ENCODE measurements at regions not wholly inside any gene's neighbourhood (a gene's known extent, or its start where the extent isn't known, plus 50 kb on each side); places are given as distances from the start of the nearest gene placed in this dataset.

- no peak for TF ChIP-seq CTCF (IDR thresholded peaks at IDR 0.05)
- peaks cover 10% of the 10 kb centered on the region for H3K27me3 Mint-ChIP-seq (ENCODE audit: unreplicated experiment)
- H3K9me3 Mint-ChIP-seq (ENCODE audit: unreplicated experiment): no peaks in the 10 kb centered on the region
- H3K4me3 Mint-ChIP-seq (ENCODE audit: unreplicated experiment): no peak overlapping the region
- no peaks in the 10 kb centered on the region for H3K36me3 Mint-ChIP-seq (ENCODE audit: unreplicated experiment)
- no peak for DNase-seq (ENCODE audit: extremely low spot score, unreplicated experiment)
- no peaks in the 10 kb centered on the region for H3K4me1 Mint-ChIP-seq (ENCODE audit: unreplicated experiment)
- no peak overlapping the region for H3K27ac Mint-ChIP-seq (ENCODE audit: unreplicated experiment)
These were observed 359.4 kb downstream of the EPHA7 start for GRCh38 chr6:93059911-93060310.

- H3K9me3 Mint-ChIP-seq (ENCODE audit: unreplicated experiment): no peaks in the 10 kb centered on the region
These were observed 361.8 kb downstream of the EPHA7 start for GRCh38 chr6:93057584-93057983.

GRCh38 chr6:93048381-93048780 lies 371.0 kb downstream of the EPHA7 start:
- no peaks in the 10 kb centered on the region for H3K36me3 Mint-ChIP-seq (ENCODE audit: unreplicated experiment)
- H3K4me3 Mint-ChIP-seq (ENCODE audit: unreplicated experiment): no peak overlapping the region
- no peak for DNase-seq (ENCODE audit: extremely low spot score, unreplicated experiment)
- no peaks in the 10 kb centered on the region for H3K4me1 Mint-ChIP-seq (ENCODE audit: unreplicated experiment)
- H3K27ac Mint-ChIP-seq (ENCODE audit: unreplicated experiment): no peak overlapping the region
- no peak for TF ChIP-seq CTCF (IDR thresholded peaks at IDR 0.05)
- H3K9me3 Mint-ChIP-seq (ENCODE audit: unreplicated experiment): no peaks in the 10 kb centered on the region
- H3K27me3 Mint-ChIP-seq (ENCODE audit: unreplicated experiment): no peaks in the 10 kb centered on the region

More at GRCh38 chr6:93057584-93057983, 361.8 kb downstream of the EPHA7 start:
- Mint-ChIP-seq H3K4me1 (ENCODE audit: unreplicated experiment) (no peaks in the 10 kb centered on the region), H3K4me3 (ENCODE audit: unreplicated experiment) (no peak overlapping the region), H3K27ac (ENCODE audit: unreplicated experiment) (no peak overlapping the region), H3K27me3 (ENCODE audit: unreplicated experiment) (peaks cover 10% of the 10 kb centered on the region), H3K36me3 (ENCODE audit: unreplicated experiment) (no peaks in the 10 kb centered on the region)
- no peak for TF ChIP-seq CTCF (IDR thresholded peaks at IDR 0.05)
- no peak for DNase-seq (ENCODE audit: extremely low spot score, unreplicated experiment)

GRCh38 chr6:93047033-93047432 lies 372.3 kb downstream of the EPHA7 start:
- H3K27me3 Mint-ChIP-seq (ENCODE audit: unreplicated experiment): no peaks in the 10 kb centered on the region
- no peak overlapping the region for H3K27ac Mint-ChIP-seq (ENCODE audit: unreplicated experiment)
- no peak for TF ChIP-seq CTCF (IDR thresholded peaks at IDR 0.05)
- no peaks in the 10 kb centered on the region for H3K36me3 Mint-ChIP-seq (ENCODE audit: unreplicated experiment)
- DNase-seq (ENCODE audit: extremely low spot score, unreplicated experiment): no peak
- H3K9me3 Mint-ChIP-seq (ENCODE audit: unreplicated experiment): no peaks in the 10 kb centered on the region
- H3K4me1 Mint-ChIP-seq (ENCODE audit: unreplicated experiment): no peaks in the 10 kb centered on the region
- H3K4me3 Mint-ChIP-seq (ENCODE audit: unreplicated experiment): no peak overlapping the region

GRCh38 chr6:93045156-93045555 lies 374.2 kb downstream of the EPHA7 start:
- no peak for DNase-seq (ENCODE audit: extremely low spot score, unreplicated experiment)

More at GRCh38 chr6:93045156-93045555, 374.2 kb downstream of the EPHA7 start:
- Mint-ChIP-seq H3K27me3 (ENCODE audit: unreplicated experiment) (no peaks in the 10 kb centered on the region), H3K9me3 (ENCODE audit: unreplicated experiment) (no peaks in the 10 kb centered on the region), H3K4me1 (ENCODE audit: unreplicated experiment) (peaks cover 4% of the 10 kb centered on the region), H3K36me3 (ENCODE audit: unreplicated experiment) (no peaks in the 10 kb centered on the region), H3K4me3 (ENCODE audit: unreplicated experiment) (no peak overlapping the region), H3K27ac (ENCODE audit: unreplicated experiment) (no peak overlapping the region)
- no peak for TF ChIP-seq CTCF (IDR thresholded peaks at IDR 0.05)

All from osteocyte (in vitro differentiated cells).